Transverse colon (tissue), 4 donors: ENCODE measurements at regions not wholly inside any gene's neighbourhood (a gene's known extent, or its start where the extent isn't known, plus 50 kb on each side); places are given as distances from the start of the nearest gene placed in this dataset.

ENCODE experiments used
- CTCF ChIP-seq, 5 experiments: fragments of 200-600 bp in 3 of 5; fragments of 450-650 bp in 2 of 5; sonication (generic) in 3 of 5; IDR thresholded peaks; 1 replicate in 2 of 5; 2 replicates in 3 of 5; pipeline ENCODE4 v1.5.1; 2016 to 2017; ENCODE audit warnings: antibody characterized with exemption in 5 of 5, inconsistent platforms in 3 of 5, mild to moderate bottlenecking in 2 of 5, moderate library complexity in 1 of 5
- POLR2AphosphoS5 ChIP-seq, 3 donors: sonication (generic); formaldehyde crosslinking; IDR thresholded peaks; one replicate each; pipeline ENCODE4 v1.6.1; 2016; ENCODE audit warnings: antibody characterized with exemption in 3 of 3

- no peak for TF ChIP-seq POLR2AphosphoS5 (IDR thresholded peaks at IDR 0.05)
- no peak for TF ChIP-seq CTCF (IDR thresholded peaks at IDR 0.05)
Observed at GRCh38 chr3:166569589-166569988, 732.4 kb upstream of the BCHE start.
